UCSD-AML1 (cell line): ENCODE measurements at regions not wholly inside any gene's neighbourhood (a gene's known extent, or its start where the extent isn't known, plus 50 kb on each side); places are given as distances from the start of the nearest gene placed in this dataset.
"Not testable (repeated sequence)": the region's sequence is repeated elsewhere in the genome, so short reads cannot be mapped to it uniquely, and the experiment has no call there.

Experiments
- DNase-seq: peaks from one replicate; lab custom pipeline; 2025; ENCODE audit not compliant: unreplicated experiment; lab: John Stamatoyannopoulos, UW

GRCh38 chr14:89661392-89661791, 244.4 kb upstream of the FOXN3 start:
- DNase-seq = no peak

- DNase-seq = not testable (repeated sequence)
These were observed 243.7 kb upstream of the FOXN3 start for GRCh38 chr14:89660625-89661233.

GRCh38 chr14:89660166-89660565, 243.1 kb upstream of the FOXN3 start:
- no peak for DNase-seq

GRCh38 chr14:89658977-89659670, 242.1 kb upstream of the FOXN3 start:
- DNase-seq = no peak

- DNase-seq = no peak
These were observed 240.0 kb upstream of the FOXN3 start for GRCh38 chr14:89657014-89657413.

GRCh38 chr14:89654998-89655397, 238.0 kb upstream of the FOXN3 start:
- no peak for DNase-seq

- no peak for DNase-seq
These were observed 235.3 kb upstream of the FOXN3 start for GRCh38 chr14:89652352-89652751.

- DNase-seq = no peak
These were observed 234.8 kb upstream of the FOXN3 start for GRCh38 chr14:89651805-89652204.

GRCh38 chr14:89650077-89650978, 233.3 kb upstream of the FOXN3 start:
- DNase-seq = no peak

GRCh38 chr14:89649451-89650075, 232.5 kb upstream of the FOXN3 start:
- DNase-seq = no peak

GRCh38 chr14:89648924-89649323, 231.9 kb upstream of the FOXN3 start:
- no peak for DNase-seq

GRCh38 chr14:89648510-89648909, 231.5 kb upstream of the FOXN3 start:
- no peak for DNase-seq

GRCh38 chr14:89646971-89647370, 229.9 kb upstream of the FOXN3 start:
- no peak for DNase-seq

GRCh38 chr14:89644641-89645040, 227.6 kb upstream of the FOXN3 start:
- no peak for DNase-seq

GRCh38 chr14:89641495-89642175, 224.6 kb upstream of the FOXN3 start:
- no peak for DNase-seq

GRCh38 chr14:89640141-89640540, 223.1 kb upstream of the FOXN3 start:
- no peak for DNase-seq

- no peak for DNase-seq
These were observed 222.7 kb upstream of the FOXN3 start for GRCh38 chr14:89639687-89640086.

- no peak for DNase-seq
These were observed 221.9 kb upstream of the FOXN3 start for GRCh38 chr14:89638891-89639290.

GRCh38 chr14:89637581-89637980, 220.5 kb upstream of the FOXN3 start:
- DNase-seq = no peak

- DNase-seq = no peak
These were observed 218.6 kb upstream of the FOXN3 start for GRCh38 chr14:89635615-89636014.

- DNase-seq = no peak
These were observed 217.0 kb upstream of the FOXN3 start for GRCh38 chr14:89634037-89634436.
